Embryonic facial prominence (tissue), 1 donor: ENCODE measurements at regions not wholly inside any gene's neighbourhood (a gene's known extent, or its start where the extent isn't known, plus 50 kb on each side); places are given as distances from the start of the nearest gene placed in this dataset.

Experiments
- DNase-seq: peaks from one replicate; pipeline ENCODE4 v3.0.0-alpha.2; 2016; ENCODE audit errors: extremely low spot score

GRCh38 chr6:92827104-92827503 is 592.3 kb downstream of the EPHA7 start:
- DNase-seq: no peak

DNA sequence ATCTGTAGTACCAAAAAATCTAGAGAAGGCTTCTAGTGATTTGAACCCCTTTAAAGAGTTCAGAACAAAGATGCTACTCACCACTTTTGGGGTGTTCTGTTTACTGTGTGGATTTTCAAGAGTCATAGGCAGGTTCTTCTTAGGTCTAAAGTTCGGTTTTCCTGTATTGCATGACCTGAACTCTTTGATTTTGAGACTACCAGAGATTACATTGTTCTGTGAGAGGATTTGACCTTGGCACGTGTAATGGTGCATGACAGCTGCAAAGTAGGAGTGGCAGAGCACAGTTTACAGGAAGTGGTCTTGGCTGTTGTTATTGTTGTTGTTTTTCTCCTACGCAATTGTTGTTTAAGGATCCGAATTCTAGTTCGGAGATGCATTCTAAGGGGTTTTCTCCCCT is 592.7 kb downstream of the EPHA7 start:
- no peak for DNase-seq

GRCh38 chr6:92822222-92822621 is 597.1 kb downstream of the EPHA7 start:
- no peak for DNase-seq

GRCh38 chr6:92820601-92821000 is 598.8 kb downstream of the EPHA7 start:
- DNase-seq: no peak

GRCh38 chr6:92810913-92811312 is 608.4 kb downstream of the EPHA7 start:
- DNase-seq: no peak

DNA sequence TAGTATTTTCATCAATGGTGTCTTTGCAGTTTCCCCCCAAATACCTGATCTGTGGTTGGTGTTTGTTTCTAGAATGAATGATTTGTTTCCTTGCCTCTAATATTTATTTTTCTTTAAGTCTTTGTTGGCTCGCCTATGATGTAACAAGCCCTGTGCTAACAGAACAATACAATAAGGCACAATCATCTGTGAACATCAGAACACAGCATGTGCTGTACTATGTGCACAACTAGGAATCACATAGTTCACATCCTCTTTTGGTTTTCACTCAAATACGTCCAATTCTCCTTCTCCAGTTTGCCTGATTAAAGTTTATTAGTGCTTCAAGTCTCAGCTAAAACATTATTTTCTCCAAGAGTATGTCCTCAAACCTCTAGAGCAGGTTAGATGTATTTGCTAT is 613.1 kb downstream of the EPHA7 start:
- DNase-seq: no peak

GRCh38 chr6:92791403-92791802 is 628.0 kb downstream of the EPHA7 start:
- no peak for DNase-seq

GRCh38 chr6:92790381-92790780 is 629.0 kb downstream of the EPHA7 start:
- no peak for DNase-seq

- no peak for DNase-seq
These were observed 635.1 kb downstream of the EPHA7 start for GRCh38 chr6:92784235-92784634.

DNA sequence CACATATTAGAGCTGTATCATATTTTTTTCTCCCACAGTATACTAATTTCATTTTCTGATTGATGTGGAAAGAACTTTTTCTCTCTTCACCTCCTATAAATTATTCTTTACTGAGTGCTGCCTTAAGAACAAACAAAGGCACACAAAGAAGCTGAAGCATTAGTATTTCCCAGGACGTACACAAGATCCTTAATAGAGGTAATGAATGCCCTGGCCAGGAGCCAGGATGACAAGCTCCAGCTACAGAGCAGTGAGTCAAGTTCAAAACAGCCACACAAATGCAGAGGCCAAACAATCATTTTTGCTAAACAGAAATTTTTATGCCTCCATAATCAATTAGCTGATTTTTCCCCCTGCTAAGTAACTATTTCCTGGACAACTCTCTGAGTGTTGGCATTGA is 639.6 kb downstream of the EPHA7 start:
- no peak for DNase-seq

DNA sequence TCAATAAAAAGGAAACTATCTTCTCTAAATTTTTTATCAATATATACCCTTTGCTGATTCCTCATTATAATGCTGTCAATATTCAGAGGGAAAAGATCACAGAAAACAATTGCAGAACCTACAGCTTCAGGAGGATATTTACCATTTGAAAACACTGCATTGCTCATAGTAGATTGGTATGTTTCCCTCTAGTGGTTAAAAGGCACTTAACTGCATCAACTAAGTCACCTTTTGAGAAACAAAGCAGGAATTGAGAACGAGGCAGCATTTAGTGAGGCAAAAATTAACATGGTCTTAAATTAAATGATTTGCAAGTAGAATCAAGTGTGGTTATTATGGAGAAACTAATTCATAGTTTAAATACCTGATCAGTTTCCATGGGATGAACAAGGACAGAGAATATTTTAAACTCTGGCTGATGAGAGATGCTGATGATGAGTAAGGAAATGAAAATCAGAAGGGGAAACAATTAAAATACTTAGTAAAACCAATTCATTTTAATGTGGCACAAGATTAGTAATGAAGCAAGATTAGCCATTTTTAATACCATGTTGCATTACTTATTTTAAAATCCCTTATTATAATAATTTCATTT is 642.1 kb downstream of the EPHA7 start:
- peak; percentile 21 for DNase-seq

DNA sequence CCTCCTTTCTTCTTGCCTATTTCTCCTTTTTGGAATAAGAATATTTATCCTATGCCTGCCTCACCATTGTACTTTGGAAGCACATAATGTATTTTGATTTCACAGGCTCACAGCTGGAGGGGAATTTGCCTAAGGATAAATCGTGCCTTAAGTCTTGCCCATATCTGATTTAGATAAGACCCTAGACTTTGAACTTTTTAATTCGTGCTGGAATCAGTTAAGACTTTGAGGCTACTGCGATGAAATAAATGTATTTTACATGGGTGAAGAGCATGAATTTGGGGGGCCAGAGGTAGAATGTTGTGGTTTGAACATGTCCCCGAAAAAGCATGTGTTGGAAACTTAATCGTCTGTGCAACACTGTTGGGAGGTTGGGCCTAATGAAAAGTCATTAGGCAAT is 648.8 kb downstream of the EPHA7 start:
- DNase-seq: no peak

GRCh38 chr6:92767101-92767500 is 652.3 kb downstream of the EPHA7 start:
- DNase-seq: no peak

- no peak for DNase-seq
These were observed 655.7 kb downstream of the EPHA7 start for GRCh38 chr6:92763680-92764079.

DNA sequence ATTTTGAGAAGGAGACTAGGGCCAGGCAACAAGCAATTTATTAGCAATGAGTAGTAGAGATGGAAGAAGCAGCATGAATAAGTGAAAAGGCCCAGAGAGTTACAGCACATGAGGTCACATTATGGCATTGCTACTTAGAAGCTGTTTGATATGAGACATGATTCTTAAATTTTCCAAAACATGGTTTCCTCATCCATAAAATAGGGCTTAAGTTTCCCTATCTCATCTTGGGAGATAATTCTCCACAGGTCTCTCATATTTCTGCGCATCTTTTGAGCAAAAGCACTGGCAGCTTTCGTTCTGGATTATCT is 656.1 kb downstream of the EPHA7 start:
- DNase-seq: no peak

DNA sequence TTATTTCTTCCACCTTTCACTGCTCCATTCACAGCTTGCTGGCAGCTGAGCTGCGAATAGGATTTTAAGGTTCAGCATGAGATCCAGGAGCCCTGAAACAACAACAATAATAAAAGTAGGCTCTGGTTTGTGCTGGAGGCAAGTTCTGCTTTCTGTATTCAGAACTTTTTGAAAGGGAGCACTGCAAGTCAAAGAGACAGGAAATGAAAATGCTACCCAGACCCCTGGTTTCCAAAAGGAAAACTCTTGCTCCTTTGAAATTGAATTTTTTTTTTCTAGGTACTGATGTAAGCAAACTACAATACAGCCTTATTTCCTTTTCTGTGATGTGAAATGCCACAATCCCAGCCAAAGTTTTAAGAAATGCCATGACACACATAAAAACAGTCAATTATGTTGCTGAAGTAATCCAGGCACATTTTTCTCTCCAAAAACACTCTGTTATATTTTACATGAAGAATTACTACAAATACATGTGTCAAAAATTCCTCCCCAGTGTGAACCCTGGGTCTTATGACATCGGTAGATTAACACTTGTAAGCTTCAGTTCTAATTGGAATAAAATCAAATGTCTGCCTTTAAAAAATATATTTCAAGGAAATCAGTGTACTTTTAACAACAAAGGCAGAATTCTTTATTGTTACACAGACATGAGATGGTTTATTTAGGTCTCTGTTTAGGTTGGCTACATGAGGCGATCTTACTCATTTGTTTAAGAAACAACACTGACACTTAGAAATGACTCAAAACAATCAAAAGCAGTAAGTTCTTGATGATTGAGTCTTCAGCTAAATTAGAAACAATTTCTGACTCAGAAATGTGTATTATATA is 656.7 kb downstream of the EPHA7 start:
- DNase-seq: no peak

DNA sequence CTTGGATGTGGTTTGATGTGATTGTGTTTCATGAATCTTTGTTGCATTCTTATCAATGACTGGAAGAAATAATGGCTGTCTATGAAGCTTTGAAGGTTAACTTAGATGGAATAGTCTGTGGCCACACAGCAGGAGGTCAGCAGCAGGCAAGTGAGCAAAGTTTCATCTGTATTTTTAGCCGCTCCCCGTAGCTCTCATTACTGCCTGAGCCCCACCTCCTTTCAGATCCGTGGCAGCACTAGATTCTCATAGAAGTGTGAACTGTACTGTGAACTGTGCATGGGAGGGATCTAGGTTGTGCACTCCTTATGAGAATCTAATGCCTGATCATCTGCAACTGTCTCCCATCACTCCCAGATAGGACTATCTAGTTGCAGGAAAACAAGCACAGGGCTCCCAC is 660.2 kb downstream of the EPHA7 start:
- no peak for DNase-seq

- no peak for DNase-seq
These were observed 661.4 kb downstream of the EPHA7 start for GRCh38 chr6:92757925-92758324.

DNA sequence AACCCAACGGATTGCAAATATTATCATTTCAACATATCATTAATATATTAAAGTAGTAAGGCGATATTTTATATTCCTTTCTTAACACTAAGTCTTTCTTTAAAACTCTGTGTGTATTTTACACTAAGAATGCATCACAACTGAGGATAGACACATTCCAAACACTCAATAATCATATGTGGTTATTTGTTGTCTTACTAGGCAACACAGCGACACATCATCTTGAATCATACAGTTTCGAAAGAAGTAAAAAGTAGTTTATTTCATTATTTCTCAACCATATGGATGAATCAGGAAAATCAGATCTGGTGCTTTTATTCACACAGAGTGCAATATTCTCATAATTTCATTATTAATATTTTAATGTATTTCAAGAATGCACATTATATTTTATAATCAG is 662.4 kb downstream of the EPHA7 start:
- no peak for DNase-seq

GRCh38 chr6:92753956-92754355 is 665.4 kb downstream of the EPHA7 start:
- DNase-seq: no peak

GRCh38 chr6:92752114-92752513 is 667.2 kb downstream of the EPHA7 start:
- no peak for DNase-seq

GRCh38 chr6:92748131-92748530 is 671.2 kb downstream of the EPHA7 start:
- DNase-seq: no peak

DNA sequence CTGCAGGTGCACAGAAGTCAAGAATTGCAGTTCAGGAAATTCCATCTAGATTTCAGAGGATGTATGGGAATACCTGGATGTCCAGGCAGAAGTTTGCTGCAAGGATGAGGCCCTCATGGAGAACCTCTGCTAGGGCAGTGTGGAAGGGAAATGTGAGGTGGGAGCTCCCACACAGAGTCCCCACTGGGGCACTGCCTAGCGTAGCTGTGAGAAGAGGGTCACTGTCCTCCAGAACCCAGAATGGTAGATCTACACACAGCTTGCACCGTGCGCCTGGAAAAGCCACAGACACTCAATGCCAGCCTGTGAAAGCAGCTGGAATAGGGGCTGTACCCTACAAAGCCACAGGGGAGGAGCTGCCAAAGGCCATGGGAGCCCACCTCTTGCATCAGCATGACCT is 681.4 kb downstream of the EPHA7 start:
- no peak for DNase-seq

DNA sequence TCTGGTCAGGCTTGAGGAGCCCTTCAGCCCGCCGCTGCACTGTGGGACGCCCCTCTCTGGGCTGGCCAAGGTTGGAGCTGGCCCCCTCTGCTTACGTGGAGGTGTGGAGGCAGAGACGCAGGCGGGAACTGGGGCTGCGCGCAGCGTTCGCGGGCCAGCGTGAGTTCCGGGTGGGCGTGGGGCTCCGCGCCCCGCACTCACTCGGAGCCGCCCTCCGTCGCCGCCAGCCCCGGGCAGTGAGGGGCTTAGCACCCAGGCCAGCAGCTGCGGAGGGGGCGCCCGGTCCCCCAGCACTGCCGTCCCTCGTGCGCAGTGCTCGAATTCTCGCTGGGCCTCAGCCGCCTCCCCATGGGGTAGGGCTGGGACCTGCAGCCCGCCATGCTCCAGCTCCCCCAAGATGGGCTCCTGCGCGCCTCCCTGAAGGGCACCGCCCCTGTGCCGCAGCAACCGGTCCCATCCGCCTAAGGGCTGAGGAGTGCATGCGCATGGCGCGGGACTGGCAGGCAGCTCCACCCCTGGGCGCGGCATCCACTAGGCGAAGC is 695.9 kb downstream of the EPHA7 start:
- DNase-seq: no peak
